Caco-2 (cell line): ENCODE measurements at regions not wholly inside any gene's neighbourhood (a gene's known extent, or its start where the extent isn't known, plus 50 kb on each side); places are given as distances from the start of the nearest gene placed in this dataset.

ENCODE experiments used
- BruUV-seq: library from RNA; stranded (reverse); fragments of 400-500 nt; replicated peaks from 2 replicates; lab custom pipeline; 2021; lab: Mats Ljungman, UMichigan
- CTCF ChIA-PET: fragments of 300-600 bp; sonication (Branson Sonifier 250); formaldehyde crosslinking; loops from one replicate; lab custom pipeline; 2022; ENCODE audit warnings: antibody characterized with exemption; lab: Charles Lee
- POLR2A ChIA-PET: fragments of 300-600 bp; sonication (Branson Sonifier 250); formaldehyde crosslinking; loops from one replicate; lab custom pipeline; 2022; ENCODE audit warnings: antibody characterized with exemption; lab: Charles Lee
- DNase-seq, 2 experiments: peaks; one replicate each; pipeline versions ENCODE4 v3.0.0 to v3.0.0-alpha.2; 2020 to 2022
- H3K27me3 ChIP-seq: replicated peaks from 2 replicates; pipeline ENCODE4 v1.6.0; 2011; ENCODE audit warnings: low read length; ENCODE audit not compliant: control insufficient read depth, insufficient read depth
- H3K36me3 ChIP-seq: 2 replicates; pipeline ENCODE4 v1.5.1; 2011; ENCODE audit warnings: low read length; ENCODE audit not compliant: control insufficient read depth, insufficient read depth
- H3K4me1 ChIP-seq: fragments of 250-450 bp; sonication (Bioruptor Pico); 2 replicates; pipeline ENCODE4 v1.5.1; 2020; ENCODE audit warnings: mild to moderate bottlenecking
- H3K4me3 ChIP-seq: 2 replicates; pipeline ENCODE4 v1.5.1; 2011; ENCODE audit warnings: low read depth, mild to moderate bottlenecking, control low read depth, low read length
- H3K9me3 ChIP-seq: fragments of 250-450 bp; sonication (Bioruptor Pico); 2 replicates; pipeline ENCODE4 v1.5.1; 2020; ENCODE audit warnings: mild to moderate bottlenecking, moderate library complexity
- H3K27ac Mint-ChIP-seq: one replicate; pipeline ENCODE4 v1.8.0; 2022; ENCODE audit warnings: mixed read lengths; ENCODE audit not compliant: unreplicated experiment
- H3K27me3 Mint-ChIP-seq: one replicate; pipeline ENCODE4 v1.8.0; 2022; ENCODE audit warnings: mixed read lengths; ENCODE audit not compliant: insufficient read depth, unreplicated experiment
- H3K36me3 Mint-ChIP-seq: one replicate; pipeline ENCODE4 v1.8.0; 2022; ENCODE audit warnings: mild to moderate bottlenecking, mixed read lengths; ENCODE audit not compliant: insufficient read depth, unreplicated experiment
- H3K4me1 Mint-ChIP-seq: one replicate; pipeline ENCODE4 v1.8.0; 2022; ENCODE audit warnings: low read depth, mixed read lengths; ENCODE audit not compliant: unreplicated experiment
- H3K4me3 Mint-ChIP-seq: one replicate; pipeline ENCODE4 v1.8.0; 2022; ENCODE audit warnings: mild to moderate bottlenecking, moderate library complexity, mixed read lengths; ENCODE audit not compliant: unreplicated experiment
- H3K9me3 Mint-ChIP-seq: one replicate; pipeline ENCODE4 v1.8.0; 2022; ENCODE audit warnings: mixed read lengths; ENCODE audit not compliant: unreplicated experiment
- intact Hi-C: fragments of 100-400 bp; cut with micrococcal nuclease; formaldehyde crosslinking; loops from one replicate; pipeline ENCODE4 v1.10.0; 2022; ENCODE audit not compliant: unreplicated experiment
- TF ChIP-seq, protein P1 (sequence below), 2 experiments: fragments of 200-600 bp in 1 of 2; IDR thresholded peaks; 1 replicate in 1 of 2; 2 replicates in 1 of 2; pipeline versions ENCODE4 v1.5.1 to v1.8.0; 2011 to 2022; ENCODE audit warnings: antibody characterized with exemption in 1 of 2, control low read depth in 1 of 2, inconsistent platforms in 1 of 2, low read depth in 1 of 2, low read length in 1 of 2, mild to moderate bottlenecking in 1 of 2, moderate library complexity in 1 of 2; ENCODE audit not compliant: insufficient read depth in 1 of 2, severe bottlenecking in 1 of 2, unreplicated experiment in 1 of 2

DNA sequence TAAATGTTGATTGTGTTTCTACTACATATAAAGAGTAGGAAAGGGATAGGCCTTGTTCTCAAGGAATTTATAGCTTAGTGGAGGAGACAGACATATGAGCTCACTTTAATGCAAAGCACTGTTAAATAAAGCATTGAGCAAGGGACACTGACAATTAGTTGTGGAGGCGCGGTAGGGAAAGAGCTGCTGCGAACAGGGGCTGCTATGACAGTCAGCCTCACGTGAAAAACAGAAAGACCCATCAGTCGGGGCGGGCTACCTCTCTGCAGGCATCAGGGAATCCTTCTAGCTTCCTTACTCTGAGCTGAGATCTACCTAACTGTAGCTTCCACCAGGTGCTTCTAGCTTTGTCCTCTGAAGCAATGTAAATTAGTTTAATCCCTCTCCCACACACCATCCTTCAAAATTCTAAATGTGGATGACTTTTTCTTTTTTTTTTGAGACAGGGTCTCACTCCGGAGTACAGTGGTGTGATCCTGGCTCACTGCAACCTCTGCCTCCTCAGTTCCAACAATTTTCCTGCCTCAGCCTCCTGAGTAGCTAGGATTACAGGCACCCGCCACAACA, 129.9 kb upstream of the ZFHX3 start:
- no peaks in the 10 kb centered on the region for H3K27me3 Mint-ChIP-seq
- H3K4me3 ChIP-seq, result no peak overlapping the region
- H3K27ac Mint-ChIP-seq, result no peak overlapping the region
- H3K27me3 ChIP-seq, result no peaks in the 10 kb centered on the region
- no peaks in the 10 kb centered on the region for H3K4me1 ChIP-seq
- BruUV-seq, result no TSS peak
- TF ChIP-seq, protein P1, sequence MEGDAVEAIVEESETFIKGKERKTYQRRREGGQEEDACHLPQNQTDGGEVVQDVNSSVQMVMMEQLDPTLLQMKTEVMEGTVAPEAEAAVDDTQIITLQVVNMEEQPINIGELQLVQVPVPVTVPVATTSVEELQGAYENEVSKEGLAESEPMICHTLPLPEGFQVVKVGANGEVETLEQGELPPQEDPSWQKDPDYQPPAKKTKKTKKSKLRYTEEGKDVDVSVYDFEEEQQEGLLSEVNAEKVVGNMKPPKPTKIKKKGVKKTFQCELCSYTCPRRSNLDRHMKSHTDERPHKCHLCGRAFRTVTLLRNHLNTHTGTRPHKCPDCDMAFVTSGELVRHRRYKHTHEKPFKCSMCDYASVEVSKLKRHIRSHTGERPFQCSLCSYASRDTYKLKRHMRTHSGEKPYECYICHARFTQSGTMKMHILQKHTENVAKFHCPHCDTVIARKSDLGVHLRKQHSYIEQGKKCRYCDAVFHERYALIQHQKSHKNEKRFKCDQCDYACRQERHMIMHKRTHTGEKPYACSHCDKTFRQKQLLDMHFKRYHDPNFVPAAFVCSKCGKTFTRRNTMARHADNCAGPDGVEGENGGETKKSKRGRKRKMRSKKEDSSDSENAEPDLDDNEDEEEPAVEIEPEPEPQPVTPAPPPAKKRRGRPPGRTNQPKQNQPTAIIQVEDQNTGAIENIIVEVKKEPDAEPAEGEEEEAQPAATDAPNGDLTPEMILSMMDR (IDR thresholded peaks at IDR 0.05; ENCODE audit: insufficient read depth in 1 of 2, low read depth in 1 of 2, low read length in 1 of 2, severe bottlenecking in 1 of 2, unreplicated experiment in 1 of 2), result no peak
- DNase-seq, result no peak
- no peak overlapping the region for H3K4me3 Mint-ChIP-seq
- H3K36me3 ChIP-seq, result no peaks in the 10 kb centered on the region
- peaks cover 7% of the 10 kb centered on the region for H3K4me1 Mint-ChIP-seq
- CTCF ChIA-PET, result no interaction called here
- H3K36me3 Mint-ChIP-seq, result no peaks in the 10 kb centered on the region
- H3K9me3 Mint-ChIP-seq, result peaks cover 11% of the 10 kb centered on the region
- intact Hi-C loops, result no loop called here
- POLR2A ChIA-PET, result no interaction called here
- H3K9me3 ChIP-seq, result no peaks in the 10 kb centered on the region

GRCh38 chr16:73176577-73177013, 128.7 kb upstream of the ZFHX3 start:
- DNase-seq, result peak in 1 of 2 experiments; percentile 34
- H3K4me3 ChIP-seq, result no peak overlapping the region
- no peaks in the 10 kb centered on the region for H3K36me3 ChIP-seq
- TF ChIP-seq, protein P1 (IDR thresholded peaks at IDR 0.05; ENCODE audit: insufficient read depth in 1 of 2, low read depth in 1 of 2, low read length in 1 of 2, severe bottlenecking in 1 of 2, unreplicated experiment in 1 of 2), result peak; percentile 36 to 46
- intact Hi-C loops, result no loop called here
- Mint-ChIP-seq H3K4me3 (no peak overlapping the region), H3K4me1 (peaks cover 7% of the 10 kb centered on the region), H3K27ac (no peak overlapping the region), H3K27me3 (no peaks in the 10 kb centered on the region), H3K9me3 (peaks cover 11% of the 10 kb centered on the region), H3K36me3 (no peaks in the 10 kb centered on the region)
- no TSS peak for BruUV-seq
- ChIA-PET POLR2A (no interaction called here), CTCF (interaction anchor here (0.5 to 1.5 kb wide), 16 partner anchors 11 to 438 kb away, joined by 3 to 12 read pairs (median 4); no protein-coding TSS in a partner anchor)
- H3K27me3 ChIP-seq, result no peaks in the 10 kb centered on the region
- no peaks in the 10 kb centered on the region for H3K9me3 ChIP-seq
- H3K4me1 ChIP-seq, result 0 out of 2 replicates have a peak, but pooled peaks cover 2% of the 10 kb centered on the region

DNA sequence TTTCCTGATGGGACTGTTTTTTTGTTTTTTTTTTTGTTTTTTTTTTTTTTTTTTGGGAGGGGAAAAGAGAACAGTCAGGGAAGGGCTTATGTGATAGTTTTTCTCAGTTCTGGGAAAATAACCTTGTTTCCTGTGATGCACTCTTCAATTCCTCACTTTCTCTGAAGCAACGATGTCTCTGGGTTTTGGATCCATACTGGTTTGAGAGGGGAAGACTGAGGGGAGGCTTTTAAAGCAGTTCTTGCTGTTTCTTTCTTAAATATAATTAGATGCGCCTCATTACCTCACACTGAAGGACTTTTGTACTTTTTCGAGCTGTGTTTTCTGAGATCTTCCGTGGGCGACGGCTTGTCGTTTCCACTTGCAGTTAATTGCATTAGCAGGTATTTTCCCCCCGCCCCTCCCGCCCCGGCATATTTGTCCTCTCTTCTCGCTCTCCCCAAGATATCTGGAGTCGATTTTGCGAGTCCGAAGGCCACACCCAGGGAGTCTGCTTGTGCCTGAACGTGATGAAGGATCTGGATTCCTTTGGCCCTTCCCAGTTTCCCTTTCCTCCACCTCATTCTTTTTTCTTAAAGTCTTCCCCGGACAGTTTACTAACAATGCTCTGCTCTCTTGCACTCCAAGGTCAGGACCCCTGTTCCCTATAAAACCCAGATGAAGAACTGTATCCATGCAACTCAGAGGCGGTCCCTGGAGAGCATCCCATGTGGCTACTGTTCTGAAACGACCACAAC, 125.2 kb upstream of the ZFHX3 start:
- Histone ChIP-seq H3K4me1 (0 out of 2 replicates have a peak, but pooled peaks cover 7% of the 10 kb centered on the region), H3K27me3 (no peaks in the 10 kb centered on the region), H3K9me3 (no peaks in the 10 kb centered on the region), H3K36me3 (no peaks in the 10 kb centered on the region), H3K4me3 (no peak overlapping the region)
- no peak for DNase-seq
- no TSS peak for BruUV-seq
- peaks cover under 1% of the 10 kb centered on the region for H3K27me3 Mint-ChIP-seq
- POLR2A ChIA-PET, result no interaction called here
- no peaks in the 10 kb centered on the region for H3K36me3 Mint-ChIP-seq
- H3K4me1 Mint-ChIP-seq, result peaks cover 7% of the 10 kb centered on the region
- no peak overlapping the region for H3K4me3 Mint-ChIP-seq
- H3K27ac Mint-ChIP-seq, result no peak overlapping the region
- CTCF ChIA-PET, result no interaction called here
- peaks cover 11% of the 10 kb centered on the region for H3K9me3 Mint-ChIP-seq
- TF ChIP-seq, protein P1 (IDR thresholded peaks at IDR 0.05; ENCODE audit: insufficient read depth in 1 of 2, low read depth in 1 of 2, low read length in 1 of 2, severe bottlenecking in 1 of 2, unreplicated experiment in 1 of 2), result peak in 1 of 2 experiments; percentile 21
- intact Hi-C loops, result loop anchor here (5.0 kb wide), 2 partner anchors 101 to 116 kb away; no protein-coding TSS in a partner anchor
